IPS DF 6.9 (cell line): ENCODE measurements at regions not wholly inside any gene's neighbourhood (a gene's known extent, or its start where the extent isn't known, plus 50 kb on each side); places are given as distances from the start of the nearest gene placed in this dataset.

ENCODE experiments used
- DNase-seq: peaks from one replicate; pipeline ENCODE4 v3.0.0-alpha.2; 2013; ENCODE audit warnings: low read depth, low spot score
- H3K27ac ChIP-seq: one replicate; pipeline ENCODE4 v1.5.1; 2013; ENCODE audit warnings: low read length, control low read depth
- H3K27me3 ChIP-seq: 2 replicates; pipeline ENCODE4 v1.6.1; 2013; ENCODE audit warnings: mild to moderate bottlenecking, low read length; ENCODE audit not compliant: control insufficient read depth, insufficient read depth
- H3K36me3 ChIP-seq: 2 replicates; pipeline ENCODE4 v1.6.1; 2013; ENCODE audit warnings: low read length; ENCODE audit not compliant: control insufficient read depth, insufficient read depth
- H3K4me1 ChIP-seq: 2 replicates; pipeline ENCODE4 v1.6.1; 2013; ENCODE audit warnings: low read length; ENCODE audit not compliant: control insufficient read depth, insufficient read depth
- H3K4me3 ChIP-seq: 2 replicates; pipeline ENCODE4 v1.5.1; 2013; ENCODE audit warnings: mild to moderate bottlenecking, low read length
- H3K9me3 ChIP-seq: 2 replicates; pipeline ENCODE4 v1.6.1; 2013; ENCODE audit warnings: low read length, inconsistent platforms; ENCODE audit not compliant: control insufficient read depth, insufficient read depth
- WGBS: extraction: QIAGEN DNeasy Blood & Tissue Kit; methylation state at CpG from one replicate; pipeline ENCODE4 v1.1.7; 2013; ENCODE audit warnings: mixed read lengths, missing lambda C conversion rate; ENCODE audit not compliant: insufficient read length, insufficient coverage; 5-methylcytosine and 5-hydroxymethylcytosine counted together

GRCh38 chr1:36540056-36540455, 57.3 kb upstream of the CSF3R start:
- no peaks in the 10 kb centered on the region for H3K9me3 ChIP-seq
- H3K27me3 ChIP-seq = no peaks in the 10 kb centered on the region
- H3K4me1 ChIP-seq = no peaks in the 10 kb centered on the region
- H3K36me3 ChIP-seq = no peaks in the 10 kb centered on the region
- no peak overlapping the region for H3K27ac ChIP-seq
- no peak overlapping the region for H3K4me3 ChIP-seq
- no peak for DNase-seq
- no CpG with 5 or more reads among the region's 10 CpGs for WGBS

GRCh38 chr1:36539526-36539925, 56.8 kb upstream of the CSF3R start:
- Histone ChIP-seq H3K4me1 (no peaks in the 10 kb centered on the region), H3K36me3 (no peaks in the 10 kb centered on the region), H3K4me3 (no peak overlapping the region), H3K27me3 (no peaks in the 10 kb centered on the region), H3K27ac (no peak overlapping the region), H3K9me3 (no peaks in the 10 kb centered on the region)
- WGBS = no CpG with 5 or more reads among the region's 2 CpGs
- no peak for DNase-seq

GRCh38 chr1:36537991-36538390, 55.3 kb upstream of the CSF3R start:
- DNase-seq = no peak
- Histone ChIP-seq H3K4me3 (no peak overlapping the region), H3K4me1 (no peaks in the 10 kb centered on the region), H3K9me3 (no peaks in the 10 kb centered on the region), H3K27me3 (no peaks in the 10 kb centered on the region), H3K36me3 (no peaks in the 10 kb centered on the region), H3K27ac (no peak overlapping the region)
- no CpG with 5 or more reads among the region's 4 CpGs for WGBS

- no peak for DNase-seq
- Histone ChIP-seq H3K4me3 (no peak overlapping the region), H3K9me3 (no peaks in the 10 kb centered on the region), H3K27me3 (no peaks in the 10 kb centered on the region), H3K27ac (no peak overlapping the region), H3K36me3 (no peaks in the 10 kb centered on the region), H3K4me1 (no peaks in the 10 kb centered on the region)
- no CpG with 5 or more reads among the region's 2 CpGs for WGBS
These were observed 54.6 kb upstream of the CSF3R start for GRCh38 chr1:36537190-36537768.

GRCh38 chr1:36536727-36537126, 54.0 kb upstream of the CSF3R start:
- Histone ChIP-seq H3K9me3 (no peaks in the 10 kb centered on the region), H3K4me1 (no peaks in the 10 kb centered on the region), H3K4me3 (no peak overlapping the region), H3K27me3 (no peaks in the 10 kb centered on the region), H3K36me3 (no peaks in the 10 kb centered on the region), H3K27ac (no peak overlapping the region)
- WGBS = no CpG with 5 or more reads among the region's 1 CpG
- no peak for DNase-seq

GRCh38 chr1:36534711-36535412, 52.1 kb upstream of the CSF3R start:
- Histone ChIP-seq H3K36me3 (no peaks in the 10 kb centered on the region), H3K27ac (no peak overlapping the region), H3K27me3 (no peaks in the 10 kb centered on the region), H3K4me1 (no peaks in the 10 kb centered on the region), H3K9me3 (no peaks in the 10 kb centered on the region), H3K4me3 (no peak overlapping the region)
- no peak for DNase-seq
- no CpG with 5 or more reads among the region's 12 CpGs for WGBS

- Histone ChIP-seq H3K4me3 (no peak overlapping the region), H3K4me1 (no peaks in the 10 kb centered on the region), H3K36me3 (no peaks in the 10 kb centered on the region), H3K27ac (no peak overlapping the region), H3K27me3 (no peaks in the 10 kb centered on the region), H3K9me3 (no peaks in the 10 kb centered on the region)
- DNase-seq = no peak
- no CpG with 5 or more reads among the region's 4 CpGs for WGBS
These were observed 51.2 kb upstream of the CSF3R start for GRCh38 chr1:36533897-36534296.

- DNase-seq = no peak
- WGBS = no CpG with 5 or more reads among the region's 3 CpGs
- no peaks in the 10 kb centered on the region for H3K4me1 ChIP-seq
- H3K27ac ChIP-seq = no peak overlapping the region
- H3K9me3 ChIP-seq = no peaks in the 10 kb centered on the region
- H3K27me3 ChIP-seq = no peaks in the 10 kb centered on the region
- no peaks in the 10 kb centered on the region for H3K36me3 ChIP-seq
- no peak overlapping the region for H3K4me3 ChIP-seq
These were observed 50.2 kb upstream of the CSF3R start for GRCh38 chr1:36532810-36533401.
